ENCODE measurements at regions not wholly inside any gene's neighbourhood (a gene's known extent, or its start where the extent isn't known, plus 50 kb on each side); places are given as distances from the start of the nearest gene placed in this dataset.

GRCh38 chr10:60441515-60441914, 51.8 kb upstream of the ANK3 start:
- peaks cover under 1 to 2% of the 10 kb centered on the region in 2 experiments for H3K4me1 ChIP-seq (ENCODE audit: control insufficient read depth in 1 of 2, insufficient read depth in 1 of 2, low read depth in 1 of 2, low read length in 1 of 2)
- no peak overlapping the region for H3K4me3 ChIP-seq (ENCODE audit: low read depth in 1 of 2, low read length in 1 of 2)
- no peaks in the 10 kb centered on the region for H3K36me3 ChIP-seq
- TF ChIP-seq CTCF (IDR thresholded peaks at IDR 0.05): no peak
- H3K27ac ChIP-seq: no peak overlapping the region
- no peaks in the 10 kb centered on the region for H3K27me3 ChIP-seq
- H3K9me3 ChIP-seq: no peaks in the 10 kb centered on the region

GRCh38 chr10:60439641-60440040, 50.0 kb upstream of the ANK3 start:
- Histone ChIP-seq H3K27me3 (no peaks in the 10 kb centered on the region), H3K27ac (no peak overlapping the region)

More at GRCh38 chr10:60439641-60440040, 50.0 kb upstream of the ANK3 start:
- no peaks in the 10 kb centered on the region for H3K36me3 ChIP-seq
- H3K9me3 ChIP-seq: no peaks in the 10 kb centered on the region
- TF ChIP-seq CTCF (IDR thresholded peaks at IDR 0.05): no peak
- H3K4me3 ChIP-seq (ENCODE audit: low read depth in 1 of 2, low read length in 1 of 2): no peak overlapping the region
- H3K4me1 ChIP-seq (ENCODE audit: control insufficient read depth in 1 of 2, insufficient read depth in 1 of 2, low read depth in 1 of 2, low read length in 1 of 2): no peaks in the 10 kb centered on the region
